Suprapubic skin (tissue), 4 donors: ENCODE measurements at regions not wholly inside any gene's neighbourhood (a gene's known extent, or its start where the extent isn't known, plus 50 kb on each side); places are given as distances from the start of the nearest gene placed in this dataset.

Experiments used
- DNase-seq, 2 donors: peaks; one replicate each; pipeline ENCODE4 v3.0.0-alpha.2; 2019; ENCODE audit warnings: low spot score in 2 of 2
- H3K27ac ChIP-seq: fragments of 200-600 bp; sonication (generic); one replicate; pipeline ENCODE4 v1.5.1; 2019
- H3K27me3 ChIP-seq: fragments of 200-600 bp; sonication (generic); one replicate; pipeline ENCODE4 v1.5.1; 2019
- H3K36me3 ChIP-seq: fragments of 200-600 bp; sonication (generic); one replicate; pipeline ENCODE4 v1.5.1; 2019
- H3K4me1 ChIP-seq: fragments of 200-600 bp; sonication (generic); one replicate; pipeline ENCODE4 v1.5.1; 2019
- H3K4me3 ChIP-seq: fragments of 200-600 bp; sonication (generic); one replicate; pipeline ENCODE4 v1.5.1; 2019; ENCODE audit warnings: mild to moderate bottlenecking
- H3K9me3 ChIP-seq: fragments of 200-600 bp; sonication (generic); one replicate; pipeline ENCODE4 v1.5.1; 2019
- EP300 ChIP-seq: sonication (generic); formaldehyde crosslinking; IDR thresholded peaks from one replicate; pipeline ENCODE4 v1.6.1; 2017; ENCODE audit warnings: antibody characterized with exemption
- POLR2A ChIP-seq, 2 donors: fragments of 450-650 bp; IDR thresholded peaks; one replicate each; pipeline ENCODE4 v1.6.1; 2017; ENCODE audit warnings: antibody characterized with exemption in 2 of 2, mild to moderate bottlenecking in 2 of 2, moderate library complexity in 2 of 2
- POLR2AphosphoS5 ChIP-seq, 3 donors: sonication (generic); formaldehyde crosslinking; IDR thresholded peaks; one replicate each; pipeline ENCODE4 v1.6.1; 2017; ENCODE audit warnings: antibody characterized with exemption in 3 of 3
- WGBS: methylation state at CpG from one replicate; pipeline ENCODE4 v1.1.5; 2018; 5-methylcytosine and 5-hydroxymethylcytosine counted together
- TF ChIP-seq, protein P1 (sequence below), 2 donors: fragments of 200-600 bp in 1 of 2; fragments of 450-650 bp in 1 of 2; sonication (generic) in 1 of 2; IDR thresholded peaks; one replicate each; pipeline ENCODE4 v1.5.1; 2016 to 2019; ENCODE audit warnings: antibody characterized with exemption in 2 of 2, mild to moderate bottlenecking in 1 of 2, moderate library complexity in 1 of 2

- WGBS = 46% methylated on average over 3 of the region's 3 CpGs
- no peak for DNase-seq
These were observed 55.9 kb upstream of the APCDD1 start for GRCh38 chr18:10398571-10398970.

DNA sequence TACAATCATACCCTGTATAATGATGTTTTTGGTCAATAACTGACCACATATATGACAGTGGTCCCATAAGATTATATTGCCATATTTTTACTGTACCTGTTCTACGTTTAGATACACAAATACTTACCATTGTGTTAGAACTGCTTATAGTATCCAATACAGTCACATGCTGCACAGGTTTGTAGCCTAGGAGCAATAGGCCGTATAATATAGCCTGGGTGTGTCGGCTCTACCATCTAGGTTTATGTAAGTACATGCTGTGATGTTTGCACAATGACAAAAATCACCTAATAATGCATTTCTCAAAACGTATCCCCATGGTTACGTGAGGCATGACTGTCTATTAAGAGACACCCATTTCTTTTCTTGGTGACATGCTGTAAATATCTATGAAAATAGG lies 55.0 kb upstream of the APCDD1 start:
- TF ChIP-seq POLR2A (IDR thresholded peaks at IDR 0.05) = no peak
- TF ChIP-seq, protein P1, sequence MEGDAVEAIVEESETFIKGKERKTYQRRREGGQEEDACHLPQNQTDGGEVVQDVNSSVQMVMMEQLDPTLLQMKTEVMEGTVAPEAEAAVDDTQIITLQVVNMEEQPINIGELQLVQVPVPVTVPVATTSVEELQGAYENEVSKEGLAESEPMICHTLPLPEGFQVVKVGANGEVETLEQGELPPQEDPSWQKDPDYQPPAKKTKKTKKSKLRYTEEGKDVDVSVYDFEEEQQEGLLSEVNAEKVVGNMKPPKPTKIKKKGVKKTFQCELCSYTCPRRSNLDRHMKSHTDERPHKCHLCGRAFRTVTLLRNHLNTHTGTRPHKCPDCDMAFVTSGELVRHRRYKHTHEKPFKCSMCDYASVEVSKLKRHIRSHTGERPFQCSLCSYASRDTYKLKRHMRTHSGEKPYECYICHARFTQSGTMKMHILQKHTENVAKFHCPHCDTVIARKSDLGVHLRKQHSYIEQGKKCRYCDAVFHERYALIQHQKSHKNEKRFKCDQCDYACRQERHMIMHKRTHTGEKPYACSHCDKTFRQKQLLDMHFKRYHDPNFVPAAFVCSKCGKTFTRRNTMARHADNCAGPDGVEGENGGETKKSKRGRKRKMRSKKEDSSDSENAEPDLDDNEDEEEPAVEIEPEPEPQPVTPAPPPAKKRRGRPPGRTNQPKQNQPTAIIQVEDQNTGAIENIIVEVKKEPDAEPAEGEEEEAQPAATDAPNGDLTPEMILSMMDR (IDR thresholded peaks at IDR 0.05) = no peak
- no peak for TF ChIP-seq POLR2AphosphoS5 (IDR thresholded peaks at IDR 0.05)
- no peak overlapping the region for H3K4me3 ChIP-seq
- 75% methylated on average over 5 of the region's 5 CpGs for WGBS
- H3K27ac ChIP-seq = no peak overlapping the region
- no peaks in the 10 kb centered on the region for H3K27me3 ChIP-seq
- no peaks in the 10 kb centered on the region for H3K9me3 ChIP-seq
- DNase-seq = no peak
- peaks cover 26% of the 10 kb centered on the region for H3K4me1 ChIP-seq
- H3K36me3 ChIP-seq = no peaks in the 10 kb centered on the region

More at GRCh38 chr18:10398571-10398970, 55.9 kb upstream of the APCDD1 start:
- Histone ChIP-seq H3K27ac (no peak overlapping the region), H3K27me3 (no peaks in the 10 kb centered on the region), H3K36me3 (no peaks in the 10 kb centered on the region), H3K4me3 (no peak overlapping the region), H3K9me3 (no peaks in the 10 kb centered on the region), H3K4me1 (peaks cover 17% of the 10 kb centered on the region)
- TF ChIP-seq POLR2AphosphoS5 (IDR thresholded peaks at IDR 0.05) = no peak

DNA sequence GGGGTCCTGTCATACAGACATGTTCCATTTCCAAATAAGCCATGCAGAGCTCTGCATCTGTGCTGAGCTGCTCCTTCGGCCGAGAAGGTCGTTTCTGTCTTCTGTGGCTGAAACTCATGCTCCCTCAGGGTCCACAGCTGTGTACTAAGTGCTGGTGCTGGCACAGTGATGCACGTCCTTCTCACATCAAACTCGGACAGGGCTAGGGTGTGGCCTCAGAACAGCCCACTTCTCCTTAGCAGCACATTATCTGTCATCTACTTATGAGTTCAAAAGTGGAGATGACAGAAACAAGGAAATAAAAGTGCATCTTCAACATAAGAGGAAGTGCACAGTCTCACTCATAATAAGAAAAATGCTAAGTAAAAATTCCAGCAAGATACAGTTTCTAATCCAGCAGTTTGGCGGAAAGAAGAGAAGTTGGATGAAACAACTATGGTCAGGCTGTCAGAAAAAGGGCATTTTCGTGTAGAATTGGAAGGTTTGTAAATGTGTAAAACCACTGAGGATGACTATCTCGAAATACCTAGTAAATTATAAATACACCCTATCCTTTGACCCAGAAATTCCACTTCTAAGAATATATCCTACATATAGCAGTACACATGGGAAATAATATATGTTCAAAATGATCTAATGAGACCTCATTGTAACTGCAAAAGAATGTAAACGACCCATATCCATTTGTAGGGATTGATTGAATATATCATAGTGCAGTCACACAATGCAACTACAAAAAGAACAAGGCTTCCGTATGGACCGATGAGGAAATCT lies 53.7 kb upstream of the APCDD1 start:
- Histone ChIP-seq H3K27ac (no peak overlapping the region), H3K9me3 (no peaks in the 10 kb centered on the region), H3K4me1 (peaks cover 35% of the 10 kb centered on the region), H3K27me3 (no peaks in the 10 kb centered on the region), H3K36me3 (no peaks in the 10 kb centered on the region), H3K4me3 (no peak overlapping the region)
- TF ChIP-seq POLR2AphosphoS5 (IDR thresholded peaks at IDR 0.05) (no peak), POLR2A (IDR thresholded peaks at IDR 0.05) (no peak), EP300 (no peak)
- TF ChIP-seq, protein P1 (IDR thresholded peaks at IDR 0.05) = no peak
- DNase-seq = no peak
- 67% methylated on average over 11 of the region's 11 CpGs for WGBS

- H3K27me3 ChIP-seq = no peaks in the 10 kb centered on the region
- H3K9me3 ChIP-seq = no peaks in the 10 kb centered on the region
- peaks cover 36% of the 10 kb centered on the region for H3K4me1 ChIP-seq
- no peak overlapping the region for H3K27ac ChIP-seq
- 19% methylated on average over 4 of the region's 5 CpGs for WGBS
- TF ChIP-seq POLR2A (IDR thresholded peaks at IDR 0.05) (no peak), POLR2AphosphoS5 (IDR thresholded peaks at IDR 0.05) (no peak), EP300 (no peak)
- TF ChIP-seq, protein P1 (IDR thresholded peaks at IDR 0.05) = no peak
- H3K36me3 ChIP-seq = no peaks in the 10 kb centered on the region
- DNase-seq = no peak
- H3K4me3 ChIP-seq = no peak overlapping the region
These were observed 52.9 kb upstream of the APCDD1 start for GRCh38 chr18:10401521-10401920.

DNA sequence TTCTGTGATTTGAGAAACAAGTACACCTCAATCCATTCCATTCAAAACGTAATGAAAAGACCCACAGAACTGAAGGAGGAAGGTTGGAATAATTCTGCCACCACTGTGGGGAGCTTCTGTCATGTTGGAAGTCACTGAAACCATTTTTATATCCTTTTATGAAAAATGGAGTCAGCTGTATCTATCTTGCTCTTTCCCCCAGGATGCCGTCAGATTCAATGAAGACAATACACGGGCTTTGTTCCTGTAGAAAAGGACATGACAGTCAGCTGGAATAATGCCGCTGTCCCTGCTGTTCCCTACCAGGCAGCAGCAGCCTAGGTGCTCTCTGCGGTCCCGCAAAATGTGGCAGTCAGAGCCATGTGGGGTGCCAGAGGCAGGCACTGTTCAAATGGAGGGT lies 52.5 kb upstream of the APCDD1 start:
- no peak overlapping the region for H3K27ac ChIP-seq
- TF ChIP-seq POLR2AphosphoS5 (IDR thresholded peaks at IDR 0.05) (no peak), POLR2A (IDR thresholded peaks at IDR 0.05) (no peak), EP300 (no peak)
- TF ChIP-seq, protein P1 (IDR thresholded peaks at IDR 0.05) = no peak

More for the DNA sequence above, 52.5 kb upstream of the APCDD1 start:
- Histone ChIP-seq H3K4me3 (no peak overlapping the region), H3K9me3 (no peaks in the 10 kb centered on the region), H3K4me1 (peaks cover 36% of the 10 kb centered on the region), H3K27me3 (no peaks in the 10 kb centered on the region), H3K36me3 (no peaks in the 10 kb centered on the region)
- no peak for DNase-seq
- WGBS = 86% methylated on average over 6 of the region's 6 CpGs
